ENCODE measurements at regions not wholly inside any gene's neighbourhood (a gene's known extent, or its start where the extent isn't known, plus 50 kb on each side); places are given as distances from the start of the nearest gene placed in this dataset.

DNA sequence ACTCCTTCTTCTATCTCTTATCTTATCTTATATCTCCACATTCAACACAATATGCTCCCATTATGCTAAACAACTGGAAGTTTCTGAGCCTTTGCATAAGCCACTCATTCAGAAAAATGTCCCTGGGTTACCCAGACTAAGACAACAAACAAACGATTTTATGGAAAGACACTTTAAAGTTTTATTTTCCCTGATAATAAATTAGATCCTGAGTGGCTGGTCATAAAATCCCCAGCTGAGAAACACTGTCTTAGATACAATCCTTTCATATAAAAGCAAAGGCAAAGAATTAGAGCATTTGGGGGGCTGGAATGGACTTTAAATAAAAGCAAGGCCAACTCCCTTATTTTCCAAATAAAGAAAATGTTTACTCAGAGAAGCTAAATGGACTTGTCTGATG lies 322.3 kb downstream of the GBE1 start:
- DNase-seq = no peak

DNA sequence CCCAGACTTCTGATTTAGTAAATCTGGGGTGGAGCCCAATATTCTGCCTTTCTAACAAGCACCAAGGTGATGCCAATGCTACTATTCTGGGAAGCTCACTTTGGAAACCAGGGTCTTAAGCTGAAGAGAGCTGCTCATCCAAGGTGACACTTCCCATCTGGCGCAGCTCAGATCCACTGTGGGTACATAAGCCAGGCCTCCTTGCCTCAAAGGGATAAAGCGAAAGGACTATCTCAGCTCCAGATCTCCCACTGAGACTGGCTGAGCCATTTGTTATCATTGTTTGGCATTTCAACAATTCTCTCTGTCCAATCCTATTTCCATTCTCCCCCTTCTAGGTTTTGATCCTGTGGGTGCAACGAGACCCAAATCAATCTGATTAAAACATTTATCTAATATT lies 323.8 kb downstream of the GBE1 start:
- DNase-seq = no peak

DNA sequence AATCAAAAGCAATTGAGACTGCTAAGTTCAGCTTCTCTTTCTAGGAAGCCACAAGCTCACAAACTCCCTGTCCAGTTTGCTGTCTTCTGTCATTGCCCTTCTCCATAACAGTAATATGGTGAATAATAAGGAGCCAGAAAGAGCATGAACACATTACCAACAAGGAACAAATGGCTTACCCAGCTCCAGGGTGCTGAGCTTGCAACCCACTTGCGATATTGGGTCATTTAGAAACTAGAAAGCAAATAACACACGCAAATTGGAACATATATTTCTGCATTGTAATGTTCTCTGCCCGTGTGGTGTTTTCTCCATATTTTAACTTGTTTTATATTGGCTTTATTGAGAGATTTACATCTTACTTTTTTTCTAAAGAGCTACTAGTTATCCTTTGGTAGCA lies 325.3 kb downstream of the GBE1 start:
- no peak for DNase-seq

DNA sequence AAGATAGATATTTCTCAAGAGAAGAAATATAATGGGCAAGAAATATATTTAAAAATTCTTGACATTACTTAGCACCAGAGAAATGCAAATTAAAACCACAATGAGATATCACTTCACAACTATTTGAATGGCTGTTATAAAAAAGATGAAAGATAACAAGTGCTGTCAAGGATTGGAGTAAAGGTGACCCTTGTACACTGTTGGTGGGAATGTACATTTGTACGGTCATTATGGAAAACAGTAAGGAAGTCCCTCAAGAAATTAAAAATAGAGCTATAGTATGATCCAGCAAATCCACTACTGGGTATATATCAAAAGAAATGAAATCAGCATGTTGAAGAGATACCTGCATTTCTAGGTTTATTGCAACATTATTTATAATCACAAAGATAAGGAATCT lies 326.4 kb downstream of the GBE1 start:
- DNase-seq = no peak

DNA sequence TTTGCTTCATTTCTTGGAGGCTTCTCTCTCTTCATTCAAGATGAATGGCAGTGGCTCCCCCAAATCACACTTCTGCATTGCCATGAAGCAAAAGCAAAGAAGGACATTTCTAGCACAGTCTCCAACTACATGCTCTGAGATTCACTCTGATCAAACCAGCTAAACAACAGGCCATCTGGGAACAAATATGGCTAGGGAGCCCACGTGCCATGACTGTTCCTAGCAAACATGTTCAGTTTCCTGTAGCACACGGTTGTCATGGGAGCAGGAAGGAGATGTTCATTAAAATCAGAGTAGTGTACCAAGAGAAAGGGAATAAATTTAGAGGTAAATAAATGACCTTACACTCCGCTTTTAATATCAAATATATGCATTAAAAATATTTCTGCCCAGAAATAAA lies 327.3 kb downstream of the GBE1 start:
- DNase-seq = no peak

DNA sequence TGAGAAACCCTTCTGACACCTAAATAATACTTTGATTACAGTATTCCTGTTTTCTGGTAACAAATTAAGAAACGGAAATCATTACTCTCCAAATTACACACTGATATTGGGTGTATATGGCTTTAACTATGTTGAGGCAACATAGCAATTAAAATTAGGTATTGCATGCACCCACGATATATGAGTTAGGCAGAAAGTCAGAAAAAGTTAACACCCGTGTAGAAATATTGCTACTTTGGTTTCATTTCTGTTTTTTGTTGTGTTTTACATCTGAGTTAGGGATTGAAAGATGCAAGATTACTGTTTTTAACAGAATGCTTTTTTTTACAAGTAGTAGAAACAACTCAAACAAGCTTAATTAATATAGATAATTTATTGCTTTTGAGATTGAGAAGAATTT lies 327.8 kb downstream of the GBE1 start:
- DNase-seq = no peak

DNA sequence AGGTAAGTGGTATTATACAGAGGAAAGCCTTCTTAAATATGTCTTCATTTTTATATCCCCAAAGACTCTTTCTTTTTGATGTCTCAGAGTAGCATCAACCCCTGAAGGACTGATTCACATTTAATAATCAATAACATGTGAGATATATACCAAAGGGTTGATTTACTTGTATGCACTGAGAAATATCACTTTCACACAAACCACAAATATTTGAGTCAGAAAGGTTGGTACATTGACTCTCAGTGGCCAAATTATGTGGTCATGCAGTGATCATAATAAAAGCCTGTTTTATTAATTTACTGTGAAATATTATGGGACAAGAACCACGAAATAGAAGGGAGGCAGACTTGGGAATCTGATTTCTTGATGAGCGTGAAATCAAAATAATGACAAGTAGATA lies 329.0 kb downstream of the GBE1 start:
- no peak for DNase-seq

DNA sequence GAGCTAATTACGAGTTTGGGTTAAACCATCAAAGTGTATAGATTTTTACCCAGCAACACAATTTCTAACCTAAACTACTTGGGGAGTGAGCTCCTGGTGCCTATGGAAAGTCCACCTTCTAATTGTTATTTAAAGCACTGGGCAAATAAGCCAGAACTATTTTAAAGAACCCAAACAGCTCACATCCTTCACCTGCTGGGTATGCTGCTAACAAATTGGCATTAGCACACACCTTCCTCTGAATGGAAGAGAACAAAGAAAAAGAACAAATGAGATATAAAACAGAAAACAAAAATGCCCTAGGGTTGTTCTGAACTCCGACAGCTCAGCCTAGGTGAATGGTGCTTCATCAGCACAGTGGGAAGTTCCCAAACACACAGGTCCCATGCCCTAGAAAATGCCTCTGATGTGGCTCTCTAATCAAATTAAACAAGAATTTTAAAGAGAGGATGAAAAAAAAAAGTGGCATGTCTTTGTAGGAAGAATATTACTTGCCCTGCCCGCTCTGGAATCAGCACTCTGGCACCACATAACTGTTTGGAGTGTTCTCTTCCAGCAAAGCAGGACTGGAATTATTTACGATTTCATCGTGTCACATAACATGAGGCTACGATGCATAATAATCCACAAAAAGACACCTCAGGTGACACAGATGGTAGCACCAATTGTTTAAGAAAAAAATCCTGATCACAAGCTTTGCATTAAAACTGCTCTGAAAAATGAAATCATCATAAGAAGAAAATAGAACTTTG lies 334.4 kb downstream of the GBE1 start:
- DNase-seq = no peak

DNA sequence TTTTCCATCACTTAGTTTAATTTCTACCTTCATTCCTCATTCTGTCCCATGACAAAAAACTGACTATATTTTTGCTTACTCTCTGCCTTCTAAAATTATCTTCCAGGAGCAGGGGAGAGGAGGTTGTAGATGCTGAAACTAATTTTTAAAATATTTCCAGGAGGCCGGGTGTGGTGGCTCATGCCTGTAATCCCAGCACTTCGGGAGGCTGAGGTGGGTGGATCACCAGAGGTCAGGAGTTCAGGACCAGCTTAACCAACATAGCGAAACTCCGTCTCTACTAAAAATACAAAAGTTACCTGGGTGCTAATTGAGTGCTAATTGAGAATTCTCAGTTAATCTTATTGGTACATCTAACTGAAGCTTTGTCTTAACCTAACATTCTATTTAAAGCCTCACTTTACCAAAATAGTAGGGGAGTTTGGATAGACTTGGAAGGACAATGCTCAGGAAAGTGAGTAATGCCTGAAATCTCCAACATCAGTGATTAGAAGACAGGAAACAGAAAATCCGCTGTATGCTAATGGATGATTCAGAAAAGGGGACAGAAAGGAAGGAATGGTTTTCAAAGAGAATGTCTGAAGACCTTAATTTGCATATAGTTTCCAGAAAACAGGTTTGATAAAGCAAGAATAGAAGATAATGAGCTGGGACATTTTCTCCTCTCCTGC lies 336.1 kb downstream of the GBE1 start:
- DNase-seq = no peak

DNA sequence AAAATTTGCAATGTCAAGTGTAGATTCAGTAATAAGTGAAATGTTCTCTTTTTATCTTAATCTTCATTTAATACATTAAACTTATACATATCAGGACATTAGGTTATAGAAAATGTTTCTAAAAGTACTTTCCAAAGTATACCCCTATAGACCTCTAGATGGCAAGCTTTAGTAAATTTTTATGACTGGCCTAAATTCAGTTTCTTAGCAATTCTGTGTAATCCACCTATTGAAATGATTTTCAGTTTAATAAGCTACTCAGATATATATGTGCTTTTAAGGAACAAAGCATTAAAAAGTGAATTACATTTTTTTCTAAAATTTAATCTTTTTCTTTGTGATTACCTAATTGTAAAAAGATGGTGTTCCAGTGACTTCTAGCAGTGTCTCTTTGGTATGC lies 342.2 kb downstream of the GBE1 start:
- no peak for DNase-seq

DNA sequence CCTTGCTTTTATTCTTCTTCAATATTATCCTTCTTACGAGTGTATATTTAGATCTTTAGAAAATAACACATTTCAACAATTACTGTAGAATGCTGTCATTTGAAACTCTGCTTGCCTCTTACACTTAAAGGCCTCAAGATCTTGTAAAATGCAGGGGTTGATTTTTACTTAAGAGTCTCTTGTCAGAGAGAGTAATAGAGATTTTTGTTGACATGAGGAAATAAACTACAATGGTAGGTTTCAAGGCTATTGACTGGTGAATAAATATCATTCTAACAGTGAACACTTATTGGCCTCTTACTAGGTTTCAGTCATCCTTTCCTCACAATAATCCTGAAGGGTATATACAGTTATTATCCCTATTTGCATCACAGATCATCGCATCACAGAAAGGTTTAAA lies 344.6 kb downstream of the GBE1 start:
- DNase-seq = no peak

DNA sequence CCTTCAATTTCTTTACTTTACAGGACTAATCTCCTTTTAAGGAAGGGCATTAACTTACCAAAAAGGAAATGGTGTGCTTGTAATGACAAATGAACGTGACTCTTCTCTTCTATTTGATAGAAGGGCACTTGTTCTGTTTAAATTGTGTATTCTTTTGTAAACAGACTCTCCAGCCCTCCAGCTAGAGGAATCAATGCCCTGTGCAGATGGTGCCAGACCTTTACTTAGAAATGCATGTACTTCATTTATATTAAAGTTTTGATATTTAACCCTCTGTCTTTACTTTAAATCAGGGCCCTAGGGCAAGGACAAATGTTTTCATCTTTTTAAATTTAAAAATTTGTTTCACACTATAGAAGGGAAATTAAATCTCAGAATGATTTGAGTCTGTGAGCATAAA lies 355.1 kb downstream of the GBE1 start:
- DNase-seq = no peak

DNA sequence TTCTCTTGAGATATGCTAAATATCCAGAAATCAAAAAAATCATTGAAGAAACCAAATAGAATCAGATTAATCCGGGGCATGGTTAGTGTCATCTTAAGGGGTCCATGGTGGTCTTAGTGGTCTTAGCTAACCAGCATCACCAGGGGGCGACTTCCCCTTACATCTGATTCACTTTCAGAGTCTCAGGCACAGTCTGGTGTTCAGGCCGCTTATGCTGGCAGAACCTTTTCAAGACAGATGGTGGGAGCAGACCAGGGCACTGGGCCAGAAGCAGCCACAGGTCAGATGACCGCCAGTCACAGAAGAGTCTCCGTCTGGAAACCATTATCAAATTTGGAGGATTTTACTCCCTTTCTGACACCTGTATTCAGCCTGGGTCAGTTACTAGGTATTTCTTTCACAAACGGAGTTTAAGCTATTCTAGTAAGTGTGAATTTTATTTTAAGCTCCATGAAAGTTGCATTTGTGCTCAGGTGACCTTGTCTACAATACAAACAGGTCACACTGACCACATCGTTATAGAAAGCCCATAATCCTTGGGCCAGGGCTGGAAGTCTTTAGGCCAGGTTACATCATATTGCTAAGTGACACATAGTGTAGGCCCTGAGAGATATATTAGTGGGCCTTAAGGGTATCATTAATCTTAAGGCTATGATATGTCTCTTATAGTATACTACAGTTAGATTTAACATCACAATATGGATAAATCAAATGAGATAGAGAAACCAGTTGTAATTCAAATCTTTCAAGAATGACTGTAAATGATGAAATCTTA lies 365.5 kb downstream of the GBE1 start:
- no peak for DNase-seq

DNA sequence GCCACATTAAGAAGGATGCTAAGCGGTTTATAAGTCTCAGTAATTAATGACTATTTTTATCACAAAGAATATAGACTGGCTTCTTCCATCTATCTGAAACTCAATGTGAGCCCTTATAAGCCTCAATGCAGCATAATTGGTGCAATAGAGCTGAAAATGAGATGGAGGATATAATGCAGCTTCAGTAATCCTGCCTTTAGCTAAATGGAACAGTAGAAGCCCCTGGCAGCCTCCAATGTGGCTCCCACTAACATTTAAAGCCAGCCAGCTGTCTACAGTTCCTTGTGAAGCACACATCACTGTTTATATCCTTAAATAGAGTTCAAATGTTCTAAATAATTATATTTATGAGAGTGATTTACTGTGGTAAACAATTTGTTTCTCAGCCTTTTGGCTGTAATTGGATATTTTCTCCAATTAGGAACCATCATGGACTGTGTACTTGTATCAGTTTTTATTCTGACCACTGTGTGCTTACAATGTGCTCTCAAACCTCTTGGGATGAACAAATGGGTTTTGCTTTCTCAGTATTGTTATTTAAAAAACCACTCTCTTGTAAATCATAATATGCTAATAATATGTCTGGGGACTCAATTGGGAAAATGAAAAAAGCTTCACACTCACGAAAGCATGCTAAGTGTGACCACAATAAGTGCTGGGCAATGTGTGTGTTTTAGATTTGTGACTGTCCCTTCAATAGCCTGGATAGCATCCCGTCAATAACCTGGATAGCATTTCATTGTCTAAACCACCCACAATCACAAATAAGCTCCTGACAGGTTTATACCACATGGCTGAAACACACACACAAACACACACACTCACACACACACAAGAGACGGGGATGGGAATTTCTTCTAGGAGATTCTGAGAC lies 366.6 kb downstream of the GBE1 start:
- no peak for DNase-seq

DNA sequence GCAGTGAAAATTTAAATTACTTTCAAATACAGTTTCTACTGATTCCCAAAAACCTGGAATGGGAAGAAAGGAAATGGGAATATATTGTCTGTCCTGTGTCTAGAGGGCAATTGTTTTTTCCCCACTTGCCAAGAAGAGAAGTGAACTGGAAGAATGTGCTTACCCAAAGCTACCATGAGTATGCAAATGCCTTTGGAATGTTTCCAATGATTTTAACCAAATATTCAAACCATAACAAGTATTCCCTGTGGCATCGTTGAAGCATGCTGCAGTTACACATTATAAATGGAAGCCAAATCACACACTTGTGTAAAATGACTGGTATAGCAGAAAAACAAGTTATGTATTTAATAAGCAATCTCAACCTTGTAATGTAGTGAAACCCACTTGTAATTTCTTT lies 368.2 kb downstream of the GBE1 start:
- DNase-seq = no peak

DNA sequence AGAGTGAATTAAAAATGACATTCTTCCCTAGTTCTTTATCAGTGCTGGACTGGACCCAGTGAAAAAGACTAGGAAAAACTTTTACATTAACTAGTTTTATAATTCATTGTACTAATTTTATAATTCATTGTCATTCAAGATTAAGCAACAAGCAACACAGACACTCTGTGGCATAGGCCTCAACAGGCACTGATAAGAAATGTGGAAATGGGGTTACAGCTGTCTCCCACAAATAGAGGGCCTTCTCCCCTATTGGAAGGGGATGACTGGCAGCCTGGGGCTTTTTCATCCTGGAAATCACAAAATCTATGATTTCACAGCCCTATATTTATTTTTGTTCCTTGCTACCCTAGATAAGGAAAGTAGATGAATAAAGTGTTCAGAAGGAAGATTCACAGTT lies 370.6 kb downstream of the GBE1 start:
- no peak for DNase-seq

DNA sequence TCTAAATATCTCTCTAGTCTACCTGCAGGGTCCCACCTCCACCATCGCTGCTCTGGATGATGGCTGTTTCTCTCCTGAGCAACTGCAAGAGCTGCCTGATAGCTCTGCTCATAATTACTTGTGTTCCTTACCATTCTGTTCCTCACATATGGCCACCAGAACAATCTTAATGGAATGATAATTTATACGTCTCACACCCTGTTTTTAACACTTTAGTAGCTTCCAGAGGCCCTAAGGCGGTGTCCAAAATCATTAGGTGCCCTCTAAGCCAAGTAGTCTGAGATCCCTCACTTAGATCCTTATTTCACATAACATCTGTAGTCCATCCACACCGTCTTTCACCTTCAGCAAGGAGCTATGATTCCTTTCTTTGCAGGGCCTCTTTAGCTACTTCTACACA lies 373.3 kb downstream of the GBE1 start:
- DNase-seq = no peak

DNA sequence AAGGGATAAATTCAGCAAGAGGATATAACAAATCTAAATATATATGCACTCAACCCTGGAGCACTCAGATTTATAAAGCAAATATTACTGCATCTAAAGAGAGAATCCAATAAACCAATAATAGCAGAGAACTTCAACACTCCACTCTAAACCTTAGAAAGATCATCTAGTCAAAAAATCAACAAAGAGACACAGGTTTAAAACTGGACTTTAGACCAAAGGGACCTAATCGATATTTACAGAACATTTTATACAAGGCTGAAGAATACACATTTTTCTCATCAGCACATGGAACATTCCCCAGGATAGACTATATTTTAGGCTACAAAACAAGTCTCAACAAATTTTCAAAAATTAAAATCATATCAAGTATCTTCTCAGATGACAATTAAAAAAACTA lies 379.0 kb downstream of the GBE1 start:
- DNase-seq = no peak

DNA sequence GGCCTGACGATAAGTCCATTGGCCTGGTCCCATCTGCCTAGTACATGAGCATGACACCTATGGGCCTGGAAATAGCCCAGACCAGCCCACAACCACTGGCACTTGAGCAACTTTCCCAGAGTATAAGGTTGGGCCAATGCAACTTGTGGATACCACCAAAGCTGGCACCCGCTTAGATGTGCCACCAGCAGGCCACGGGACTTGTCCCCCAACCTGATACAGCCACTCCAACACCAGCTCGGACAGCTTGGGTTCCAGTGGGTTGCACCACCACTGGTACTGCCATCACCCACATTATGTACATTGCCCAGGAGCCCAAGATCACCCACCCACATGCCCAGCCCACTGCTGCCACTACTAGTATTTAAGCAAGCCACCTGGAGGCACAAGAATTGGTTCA lies 381.2 kb downstream of the GBE1 start:
- DNase-seq = no peak

DNA sequence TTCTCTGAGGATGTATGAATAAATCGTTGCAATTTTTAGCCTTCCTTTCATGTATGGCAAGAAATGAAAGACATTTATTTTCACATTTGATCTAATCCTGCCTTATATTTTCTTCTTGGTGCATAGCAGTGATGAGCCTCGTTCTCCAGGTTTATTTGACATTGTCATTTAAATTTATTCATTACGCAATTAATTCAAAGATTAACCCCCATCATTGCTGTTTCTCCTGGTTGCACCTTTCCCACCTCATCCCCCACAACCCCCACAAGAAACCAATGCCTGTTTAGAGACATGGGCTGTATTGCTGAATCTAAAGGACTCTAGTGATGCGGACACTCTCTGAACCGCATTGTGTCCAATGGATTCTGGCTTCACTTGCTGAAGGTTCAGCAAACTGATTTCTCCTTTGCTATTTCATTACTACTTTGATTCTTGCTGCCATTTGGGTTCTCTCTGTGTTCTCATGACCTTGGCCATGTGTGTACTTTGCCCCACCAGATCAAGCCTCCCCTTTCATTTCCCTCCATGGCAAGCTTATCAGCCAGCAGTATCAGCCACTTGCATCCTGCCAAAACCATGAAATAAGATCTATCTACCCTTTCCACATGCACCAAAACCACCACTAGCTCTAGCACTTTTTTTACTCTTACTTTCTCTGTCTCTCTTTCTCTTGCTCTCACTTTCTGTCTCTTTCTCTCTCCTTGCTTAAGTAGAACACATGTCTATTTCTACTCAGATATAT lies 382.7 kb downstream of the GBE1 start:
- no peak for DNase-seq

DNA sequence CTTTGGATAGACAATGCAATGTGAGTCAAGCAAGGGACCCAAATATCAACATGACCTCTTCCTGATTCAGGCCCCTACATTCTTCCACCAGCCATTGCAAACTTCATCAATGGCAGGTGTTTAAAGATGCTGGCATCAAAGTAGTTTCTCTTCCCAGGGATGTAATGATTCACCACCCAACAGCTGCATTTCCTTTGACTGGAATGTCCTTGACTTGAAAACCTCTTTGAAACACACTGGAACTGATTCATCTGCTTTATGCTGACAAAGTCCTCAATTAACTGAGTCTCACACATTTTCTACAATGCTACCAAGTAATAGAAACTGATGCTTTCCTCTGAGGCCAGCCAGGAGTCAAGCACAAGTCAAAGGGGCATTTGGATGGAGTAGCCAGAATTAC lies 385.5 kb downstream of the GBE1 start:
- no peak for DNase-seq

DNA sequence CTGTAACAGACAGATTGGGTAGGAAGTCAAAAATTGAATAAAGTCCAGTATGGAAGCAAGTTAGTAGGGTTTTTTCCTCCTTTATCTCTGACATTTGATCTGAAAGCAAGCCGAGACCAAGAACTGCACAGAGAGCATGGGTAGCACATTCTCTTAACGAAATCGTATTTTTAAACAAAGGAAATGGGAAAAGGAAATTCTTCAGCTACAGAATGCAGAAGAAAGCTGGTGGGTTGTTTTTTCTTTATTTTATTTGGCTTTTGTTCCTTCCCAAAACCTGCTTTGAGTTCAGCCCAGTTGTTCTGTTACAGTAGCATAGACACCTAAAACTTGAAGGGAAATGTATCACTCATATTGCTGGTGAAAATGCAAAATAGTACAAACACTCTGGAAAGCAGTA lies 397.0 kb downstream of the GBE1 start:
- no peak for DNase-seq

DNA sequence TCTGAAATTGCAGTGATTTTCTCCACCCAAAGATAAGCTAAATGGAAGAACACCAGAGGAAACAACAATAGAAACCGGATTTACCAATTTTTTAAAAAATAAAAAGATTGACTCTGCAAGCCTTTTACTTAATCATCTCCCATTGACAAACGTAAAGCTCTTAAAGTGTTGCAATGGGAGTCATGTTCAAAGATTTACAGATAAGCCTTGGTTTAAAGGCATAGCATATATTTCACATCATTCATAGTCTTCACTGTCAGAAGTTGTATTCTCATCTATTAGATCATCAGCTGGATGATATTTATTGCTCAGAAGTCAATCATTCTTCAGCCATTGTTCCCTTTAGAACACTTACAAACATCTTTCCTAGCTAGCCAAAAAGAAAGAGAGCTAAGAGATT lies 397.6 kb downstream of the GBE1 start:
- no peak for DNase-seq
